HCT116 (cell line): ENCODE measurements at regions not wholly inside any gene's neighbourhood (a gene's known extent, or its start where the extent isn't known, plus 50 kb on each side); places are given as distances from the start of the nearest gene placed in this dataset.

Experiments used
- ATAC-seq: fragments of 200-7000 bp; cut with Tn5 transposase; 2 replicates; pipeline ENCODE4 v1.9.1; 2020; ENCODE audit warnings: mild to moderate bottlenecking, moderate library complexity
- BruUV-seq: library from RNA; stranded (reverse); fragments of 400-500 nt; replicated peaks from 2 replicates; lab custom pipeline; 2021; lab: Mats Ljungman, UMichigan
- CTCF ChIA-PET: fragments of 300-600 bp; sonication (Branson Sonifier 250); formaldehyde crosslinking; loops from one replicate; lab custom pipeline; 2021; ENCODE audit warnings: antibody characterized with exemption; lab: Charles Lee
- POLR2A ChIA-PET: fragments of 300-600, 350-600 bp; sonication (Branson Sonifier 250); formaldehyde crosslinking; loops from one replicate; lab custom pipeline; 2021; ENCODE audit warnings: antibody characterized with exemption; lab: Charles Lee
- RAD21 ChIA-PET, 2 experiments: fragments of 300-600 bp; sonication (Branson Sonifier 250); formaldehyde crosslinking; loops; one replicate each; lab custom pipeline; 2023; ENCODE audit warnings: low total read pairs in 2 of 2; ENCODE audit not compliant: uncharacterized antibody in 2 of 2, unreplicated experiment in 2 of 2, low non-redundant PET in 1 of 2; lab: Charles Lee
- DNase-seq: peaks from one replicate; pipeline ENCODE4 v3.0.0-alpha.2; 2010; ENCODE audit warnings: low read depth, low spot score
- H2AFZ ChIP-seq: fragments of 200-600 bp; shearing (Covaris generic), sonication (generic); 2 replicates; pipeline ENCODE4 v1.6.1; 2017; ENCODE audit warnings: low read depth, mixed run types, mixed read lengths, antibody characterized with exemption, low read length; ENCODE audit not compliant: poor library complexity, severe bottlenecking
- H3K27ac ChIP-seq: 2 replicates; pipeline ENCODE4 v1.5.1; 2012; ENCODE audit warnings: low read depth, low read length
- H3K27me3 ChIP-seq: fragments of 200-600 bp; sonication (generic); 2 replicates; pipeline ENCODE4 v1.6.1; 2016; ENCODE audit warnings: mixed run types, low read length, mixed read lengths; ENCODE audit not compliant: insufficient read depth
- H3K36me3 ChIP-seq, 2 experiments: fragments of 200-500 bp in 1 of 2; fragments of 200-600 bp in 1 of 2; sonication (Bioruptor generic) in 1 of 2; sonication (generic) in 1 of 2; 2 replicates each; pipeline versions ENCODE4 v1.5.1 to v1.6.1; 2014 to 2016; ENCODE audit warnings: low read length in 2 of 2, inconsistent platforms in 1 of 2, mixed read lengths in 1 of 2, mixed run types in 1 of 2; ENCODE audit not compliant: insufficient read depth in 2 of 2, control insufficient read depth in 1 of 2
- H3K4me1 ChIP-seq, 2 experiments: fragments of 200-600 bp in 1 of 2; sonication (generic) in 1 of 2; 2 replicates each; pipeline versions ENCODE4 v1.5.1 to v1.6.1; 2012 to 2017; ENCODE audit warnings: low read length in 2 of 2, inconsistent platforms in 1 of 2, mild to moderate bottlenecking in 1 of 2, mixed read lengths in 1 of 2, mixed run types in 1 of 2, moderate library complexity in 1 of 2; ENCODE audit not compliant: insufficient read depth in 2 of 2, control insufficient read depth in 1 of 2
- H3K4me2 ChIP-seq: fragments of 200-600 bp; sonication (generic); 2 replicates; pipeline ENCODE4 v1.6.1; 2017; ENCODE audit warnings: mixed run types, low read length, mixed read lengths
- H3K4me3 ChIP-seq, 2 experiments: fragments of 200-600 bp in 1 of 2; sonication (generic) in 1 of 2; replicated peaks in 1 of 2; 2 replicates each; pipeline ENCODE4 v1.5.1; 2011 to 2016; ENCODE audit warnings: low read length in 2 of 2, control low read depth in 1 of 2, low read depth in 1 of 2, mild to moderate bottlenecking in 1 of 2, mixed read lengths in 1 of 2, mixed run types in 1 of 2
- H3K79me2 ChIP-seq: fragments of 200-600 bp; sonication (generic); 2 replicates; pipeline ENCODE4 v1.6.1; 2017; ENCODE audit warnings: mild to moderate bottlenecking, mixed run types, low read length, moderate library complexity, mixed read lengths; ENCODE audit not compliant: insufficient read depth
- H3K9ac ChIP-seq: fragments of 200-600 bp; sonication (generic); 2 replicates; pipeline ENCODE4 v1.6.1; 2016; ENCODE audit warnings: low read length, mixed read lengths
- H3K9me2 ChIP-seq: fragments of 200-600 bp; sonication (generic), shearing (Covaris generic); 2 replicates; pipeline ENCODE4 v1.6.1; 2017; ENCODE audit warnings: mixed run types, mild to moderate bottlenecking, moderate library complexity; ENCODE audit not compliant: insufficient read depth
- H3K9me3 ChIP-seq, 2 experiments: fragments of 200-500 bp in 1 of 2; fragments of 200-600 bp in 1 of 2; sonication (Bioruptor generic) in 1 of 2; sonication (generic) in 1 of 2; 2 replicates each; pipeline ENCODE4 v1.6.1; 2014 to 2017; ENCODE audit warnings: low read length in 2 of 2, mixed read lengths in 2 of 2, inconsistent platforms in 1 of 2, low read depth in 1 of 2, mild to moderate bottlenecking in 1 of 2, mixed run types in 1 of 2, moderate library complexity in 1 of 2; ENCODE audit not compliant: control insufficient read depth in 1 of 2, insufficient read depth in 1 of 2
- H4K20me1 ChIP-seq: fragments of 200-600 bp; sonication (generic), shearing (Covaris generic); 2 replicates; pipeline ENCODE4 v1.6.1; 2017; ENCODE audit warnings: mixed run types, mild to moderate bottlenecking, moderate library complexity; ENCODE audit not compliant: insufficient read depth
- EGR1 ChIP-seq: IDR thresholded peaks from 2 replicates; pipeline ENCODE4 v1.6.1; 2012; ENCODE audit warnings: low read depth
- SP1 ChIP-seq: IDR thresholded peaks from 2 replicates; pipeline ENCODE4 v1.6.1; 2012; ENCODE audit warnings: low read depth
- TCF7L2 ChIP-seq: IDR thresholded peaks from 2 replicates; pipeline ENCODE4 v1.7.0; 2011; ENCODE audit warnings: borderline replicate concordance, inconsistent platforms; ENCODE audit not compliant: insufficient read depth, insufficient read length; ENCODE audit errors: extremely low read depth
- YY1 ChIP-seq: IDR thresholded peaks from 2 replicates; pipeline ENCODE4 v1.6.1; 2011; ENCODE audit warnings: low read length, low read depth, moderate library complexity, mild to moderate bottlenecking; ENCODE audit not compliant: insufficient replicate concordance; ENCODE audit errors: extremely low read depth
- intact Hi-C: fragments of 100-400 bp; cut with micrococcal nuclease; formaldehyde crosslinking; loops from 2 replicates; pipeline ENCODE4 v1.10.0; 2022
- TF ChIP-seq, protein P1 (sequence below): IDR thresholded peaks from 2 replicates; pipeline ENCODE4 v1.6.1; 2011; ENCODE audit warnings: mild to moderate bottlenecking, low read length, moderate library complexity; ENCODE audit not compliant: insufficient replicate concordance; ENCODE audit errors: extremely low read depth

DNA sequence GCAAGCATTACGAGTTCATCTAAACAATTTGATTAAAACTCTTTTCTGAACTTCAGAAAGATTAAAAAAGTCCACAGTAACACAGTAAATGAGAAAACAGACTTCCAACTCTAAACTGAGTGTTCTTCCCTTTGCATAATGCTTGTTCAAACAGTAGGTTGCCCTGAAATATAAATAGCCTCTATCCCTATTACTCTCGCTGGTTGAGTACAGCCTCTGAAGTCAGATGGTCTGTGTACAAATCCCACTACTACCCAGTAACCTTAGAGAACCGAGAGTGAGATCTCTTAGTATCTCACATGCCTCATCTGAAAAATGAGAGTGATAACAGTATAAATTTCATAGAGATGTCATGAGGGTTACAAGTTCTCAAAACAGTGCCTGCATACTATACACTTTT, 591.6 kb downstream of the CAAP1 start:
- no peaks in the 10 kb centered on the region for H4K20me1 ChIP-seq
- no peak overlapping the region for H3K27ac ChIP-seq
- DNase-seq (no peak), ATAC-seq (no peak)
- peaks cover 0 to 3% of the 10 kb centered on the region in 2 experiments; a peak in 1 of 4 replicates for H3K9me3 ChIP-seq
- CTCF ChIA-PET = no interaction called here
- no peaks in the 10 kb centered on the region for H3K36me3 ChIP-seq
- H3K79me2 ChIP-seq = no peaks in the 10 kb centered on the region
- H3K4me2 ChIP-seq = no peak overlapping the region
- no peak overlapping the region for H3K9ac ChIP-seq
- TF ChIP-seq EGR1 (no peak), TCF7L2 (no peak), SP1 (no peak), YY1 (no peak)
- TF ChIP-seq, all 23 proteins: peak for 0
- Histone ChIP-seq H3K4me3 (no peak overlapping the region), H3K9me2 (no peaks in the 10 kb centered on the region), H3K4me1 (no peaks in the 10 kb centered on the region), H3K27me3 (no peaks in the 10 kb centered on the region), H2AFZ (no peak overlapping the region)
- ChIA-PET POLR2A (no interaction called here), RAD21 (no interaction called here)
- no TSS peak for BruUV-seq
- intact Hi-C loops = no loop called here

DNA sequence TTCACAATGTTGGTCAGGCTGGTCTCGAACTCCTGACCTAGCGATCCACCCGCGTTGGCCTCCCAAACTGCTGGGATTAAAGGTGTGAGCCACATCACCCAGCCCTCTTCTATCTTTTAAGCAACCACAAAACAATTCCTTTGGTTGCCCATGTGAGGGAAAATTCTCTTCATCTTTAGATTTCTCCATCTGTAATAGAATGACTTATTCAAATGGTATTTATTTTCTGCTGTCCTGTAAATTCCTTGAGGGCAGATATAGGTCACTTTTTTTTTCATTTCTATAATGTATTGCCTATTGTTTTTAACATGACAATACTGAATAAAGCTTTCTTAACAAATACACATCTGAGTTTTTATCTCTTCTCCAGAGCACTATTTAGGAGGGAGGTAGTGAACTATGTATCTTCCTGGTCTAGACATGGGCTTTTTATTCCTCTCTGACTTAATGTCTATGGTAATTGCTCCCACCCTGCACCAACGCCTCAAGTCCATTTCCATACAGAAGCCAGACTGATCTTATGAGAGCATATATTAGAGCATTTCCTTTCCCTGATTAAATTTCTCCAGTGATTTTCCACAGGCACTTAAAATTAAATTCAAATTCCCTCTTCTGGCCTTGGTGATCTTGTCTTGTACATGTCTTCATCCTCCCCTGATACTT, 595.6 kb downstream of the CAAP1 start:
- H2AFZ ChIP-seq = no peak overlapping the region
- TF ChIP-seq, protein P1, sequence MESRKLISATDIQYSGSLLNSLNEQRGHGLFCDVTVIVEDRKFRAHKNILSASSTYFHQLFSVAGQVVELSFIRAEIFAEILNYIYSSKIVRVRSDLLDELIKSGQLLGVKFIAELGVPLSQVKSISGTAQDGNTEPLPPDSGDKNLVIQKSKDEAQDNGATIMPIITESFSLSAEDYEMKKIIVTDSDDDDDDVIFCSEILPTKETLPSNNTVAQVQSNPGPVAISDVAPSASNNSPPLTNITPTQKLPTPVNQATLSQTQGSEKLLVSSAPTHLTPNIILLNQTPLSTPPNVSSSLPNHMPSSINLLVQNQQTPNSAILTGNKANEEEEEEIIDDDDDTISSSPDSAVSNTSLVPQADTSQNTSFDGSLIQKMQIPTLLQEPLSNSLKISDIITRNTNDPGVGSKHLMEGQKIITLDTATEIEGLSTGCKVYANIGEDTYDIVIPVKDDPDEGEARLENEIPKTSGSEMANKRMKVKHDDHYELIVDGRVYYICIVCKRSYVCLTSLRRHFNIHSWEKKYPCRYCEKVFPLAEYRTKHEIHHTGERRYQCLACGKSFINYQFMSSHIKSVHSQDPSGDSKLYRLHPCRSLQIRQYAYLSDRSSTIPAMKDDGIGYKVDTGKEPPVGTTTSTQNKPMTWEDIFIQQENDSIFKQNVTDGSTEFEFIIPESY = no peak
- no peak for TF ChIP-seq TCF7L2
- no peaks in the 10 kb centered on the region for H4K20me1 ChIP-seq
- ChIA-PET POLR2A (no interaction called here), CTCF (no interaction called here), RAD21 (no interaction called here)
- H3K9me2 ChIP-seq = no peaks in the 10 kb centered on the region
- peaks cover 4 to 7% of the 10 kb centered on the region in 2 experiments; a peak in 2 of 4 replicates for H3K9me3 ChIP-seq
- BruUV-seq = no TSS peak
- H3K79me2 ChIP-seq = no peaks in the 10 kb centered on the region
- no peak for DNase-seq
- H3K36me3 ChIP-seq = no peaks in the 10 kb centered on the region
- H3K27ac ChIP-seq = no peak overlapping the region
- H3K4me3 ChIP-seq = no peak overlapping the region
- no peak for ATAC-seq
- no peaks in the 10 kb centered on the region for H3K4me1 ChIP-seq
- H3K9ac ChIP-seq = no peak overlapping the region
- no peak overlapping the region for H3K4me2 ChIP-seq
- H3K27me3 ChIP-seq = no peaks in the 10 kb centered on the region
- intact Hi-C loops = no loop called here
